GM21381 (cell line): ENCODE measurements at regions not wholly inside any gene's neighbourhood (a gene's known extent, or its start where the extent isn't known, plus 50 kb on each side); places are given as distances from the start of the nearest gene placed in this dataset.
A peak's percentile ranks its signal among the peaks of the same experiment; 100 is the strongest.
"Not testable (repeated sequence)": the region's sequence is repeated elsewhere in the genome, so short reads cannot be mapped to it uniquely, and the experiment has no call there.

ENCODE experiments used
- ATAC-seq: cut with Tn5 transposase; IDR thresholded peaks from one replicate; pipeline ENCODE4 v1.9.1; 2021; ENCODE audit warnings: mild to moderate bottlenecking, moderate library complexity; ENCODE audit not compliant: unreplicated experiment

- no peak for ATAC-seq
These were observed 50.5 kb upstream of the PRNP start for GRCh38 chr20:4635781-4636180.

- no peak for ATAC-seq
These were observed 50.9 kb upstream of the PRNP start for GRCh38 chr20:4635342-4635741.

GRCh38 chr20:4633780-4634179 is 52.5 kb upstream of the PRNP start:
- ATAC-seq = no peak

- no peak for ATAC-seq
These were observed 52.9 kb upstream of the PRNP start for GRCh38 chr20:4633379-4633778.

- ATAC-seq = no peak
These were observed 53.4 kb upstream of the PRNP start for GRCh38 chr20:4632876-4633275.

DNA sequence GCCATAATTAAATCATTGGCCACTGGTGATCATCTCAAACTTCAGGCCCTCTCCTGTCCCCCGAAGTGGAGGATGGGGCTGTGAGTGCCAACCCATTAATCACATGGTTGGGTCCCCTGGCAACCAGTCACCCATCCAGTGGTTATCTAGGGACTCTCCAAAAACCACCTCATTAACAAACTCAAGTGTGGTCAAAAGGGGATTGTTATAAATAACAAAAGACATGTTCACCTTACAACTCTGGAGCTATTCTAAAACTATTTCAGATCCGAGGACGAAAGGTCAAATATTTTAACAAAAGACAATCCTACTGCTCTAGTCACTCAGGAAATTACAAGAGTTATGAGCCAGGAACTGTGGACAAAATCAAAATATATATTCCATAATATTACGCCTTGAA is 60.0 kb upstream of the PRNP start:
- ATAC-seq = no peak

DNA sequence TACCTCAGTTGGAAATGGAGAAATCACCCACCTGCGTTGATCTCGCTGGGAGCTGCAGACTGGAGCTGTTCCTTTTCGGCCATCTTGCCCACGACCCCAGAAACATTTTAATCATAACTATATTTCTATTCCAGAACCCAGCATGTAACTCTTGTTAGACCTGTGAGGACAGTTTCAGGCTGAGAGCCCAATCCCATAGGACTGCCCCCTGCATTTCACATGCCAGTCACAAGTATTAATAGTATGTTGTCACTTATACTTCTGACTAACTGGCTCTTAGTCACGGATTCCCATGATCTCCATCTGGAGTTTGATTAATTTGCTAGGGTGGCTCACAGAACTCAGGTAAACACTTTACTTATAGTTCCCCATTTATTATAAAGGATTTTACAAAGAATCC is 60.6 kb upstream of the PRNP start:
- ATAC-seq = no peak

DNA sequence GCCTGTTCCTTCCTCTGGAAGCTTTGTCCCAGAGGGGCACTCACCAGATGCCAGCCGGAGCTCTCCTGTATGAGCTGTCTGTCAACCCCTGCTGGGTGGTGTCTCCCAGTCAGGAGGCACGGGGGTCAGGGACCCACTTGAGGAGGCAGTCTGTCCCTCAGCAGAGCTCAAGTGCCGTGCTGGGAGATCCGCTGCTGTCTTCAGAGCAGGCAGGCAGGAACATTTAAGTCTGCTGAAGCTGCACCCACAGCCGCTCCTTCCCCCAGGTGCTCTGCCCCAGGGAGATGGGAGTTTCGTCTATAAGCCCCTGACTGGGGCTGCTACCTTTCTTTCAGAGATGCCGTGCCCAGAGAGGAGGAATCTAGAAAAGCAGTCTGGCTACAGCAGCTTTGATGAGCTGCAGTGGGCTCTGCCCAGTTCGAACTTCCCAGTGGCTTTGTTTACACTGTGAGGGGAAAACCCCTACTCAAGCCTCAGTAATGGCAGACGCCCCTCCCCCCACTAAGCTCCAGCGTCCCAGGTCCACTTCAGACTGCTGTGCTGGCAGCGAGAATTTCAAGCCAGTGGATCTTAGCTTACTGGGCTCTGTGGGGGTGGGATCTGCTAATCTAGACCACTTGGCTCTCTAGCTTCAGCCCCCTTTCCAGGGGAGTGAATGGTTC is 61.5 kb upstream of the PRNP start:
- ATAC-seq = not testable (repeated sequence)

DNA sequence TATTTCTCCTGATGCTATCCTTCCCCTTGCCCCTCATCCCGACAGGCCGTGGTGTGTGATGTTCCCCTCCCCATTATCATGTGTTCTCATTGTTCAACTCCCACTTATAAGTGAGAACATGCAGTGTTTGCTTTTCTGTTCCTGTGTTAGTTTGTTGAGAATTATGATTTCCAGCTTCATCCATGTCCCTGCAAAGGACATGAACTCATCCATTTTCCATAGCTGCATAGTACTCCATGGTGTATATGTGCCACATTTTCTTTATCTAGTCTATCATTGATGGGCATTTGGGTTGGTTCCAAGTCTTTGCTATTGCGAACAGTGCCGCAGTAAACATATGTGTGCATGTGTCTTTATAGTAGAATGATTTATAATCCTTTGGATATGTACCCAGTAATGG is 67.1 kb upstream of the PRNP start:
- ATAC-seq = not testable (repeated sequence)

DNA sequence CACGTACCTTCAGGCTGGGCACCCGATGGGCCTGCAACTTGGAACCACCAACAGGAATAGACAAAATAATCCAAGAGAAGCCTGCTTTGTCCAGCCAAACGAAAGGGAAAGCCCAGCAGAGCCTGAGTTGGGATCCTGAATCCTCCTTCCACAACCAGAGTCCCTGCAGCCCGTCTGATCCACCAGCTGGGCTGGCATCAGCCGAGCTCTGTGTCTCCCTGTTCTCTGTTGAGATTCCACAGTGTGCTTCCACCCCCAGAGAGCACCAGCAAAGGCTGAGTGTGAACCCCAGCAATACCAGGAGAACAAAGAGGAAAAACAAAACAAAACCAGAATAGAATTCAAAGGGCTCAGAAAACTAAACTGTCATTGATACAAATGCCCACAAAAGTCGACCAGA is 68.8 kb upstream of the PRNP start:
- ATAC-seq = no peak

DNA sequence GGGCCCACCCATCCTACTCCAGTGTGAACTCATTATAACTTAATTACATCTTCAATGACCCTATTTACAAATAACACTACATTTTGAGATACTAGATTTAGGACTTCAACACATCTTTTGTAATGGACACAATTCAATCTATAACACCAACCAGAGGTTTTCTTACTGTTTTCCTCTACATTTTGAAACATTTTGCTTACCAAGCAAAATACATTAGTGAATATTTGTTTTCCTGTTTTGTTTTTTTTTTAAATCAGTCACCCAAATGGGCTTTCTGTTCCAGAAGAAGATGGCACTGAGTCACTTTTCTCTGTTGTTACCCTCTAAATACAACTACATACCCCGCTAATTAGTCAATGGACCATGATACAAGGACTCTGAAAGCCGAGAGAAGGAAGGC is 69.2 kb upstream of the PRNP start:
- ATAC-seq = no peak

DNA sequence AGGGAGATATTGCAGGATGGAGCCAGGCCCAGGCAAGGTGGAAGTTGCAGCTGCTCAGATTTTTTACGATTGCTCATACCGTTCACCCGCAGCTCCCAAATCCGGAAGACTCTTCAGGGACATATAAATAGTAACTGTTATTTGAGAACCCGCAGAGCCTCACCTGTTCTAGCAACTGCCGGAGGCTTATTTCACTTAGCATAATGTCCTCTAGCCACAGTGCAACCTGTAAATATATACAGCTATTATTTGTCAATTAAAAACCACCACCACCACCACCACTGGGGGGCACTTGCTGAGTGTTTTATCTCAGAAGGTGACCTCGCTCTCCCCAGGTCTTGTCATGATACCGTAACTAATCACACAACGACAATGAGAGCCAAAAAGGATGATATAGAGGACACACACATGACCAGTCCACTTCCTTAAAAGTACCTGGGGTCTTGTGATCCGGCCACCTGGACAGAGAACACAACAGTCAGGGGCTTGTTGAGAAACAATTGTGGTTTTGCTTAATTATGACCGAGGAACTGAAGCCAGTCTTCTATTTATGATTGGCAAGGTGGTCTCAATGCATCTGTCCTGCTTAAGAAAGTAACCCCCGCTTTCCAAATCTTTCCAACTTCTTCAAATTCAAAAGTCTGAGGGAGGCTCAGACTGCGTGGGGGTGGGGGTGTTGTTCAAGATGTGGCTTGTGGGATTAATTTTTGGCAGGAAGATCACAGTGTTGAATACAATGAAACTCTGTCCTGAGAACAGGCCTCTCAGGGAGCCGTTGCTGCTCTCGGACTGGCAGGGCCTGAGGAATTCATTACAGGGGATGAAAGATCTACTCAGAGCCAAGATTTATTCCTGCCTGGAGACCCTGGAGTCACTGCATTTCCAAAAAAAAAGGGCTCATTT is 72.3 kb upstream of the PRNP start:
- peak; percentile 48 for ATAC-seq

DNA sequence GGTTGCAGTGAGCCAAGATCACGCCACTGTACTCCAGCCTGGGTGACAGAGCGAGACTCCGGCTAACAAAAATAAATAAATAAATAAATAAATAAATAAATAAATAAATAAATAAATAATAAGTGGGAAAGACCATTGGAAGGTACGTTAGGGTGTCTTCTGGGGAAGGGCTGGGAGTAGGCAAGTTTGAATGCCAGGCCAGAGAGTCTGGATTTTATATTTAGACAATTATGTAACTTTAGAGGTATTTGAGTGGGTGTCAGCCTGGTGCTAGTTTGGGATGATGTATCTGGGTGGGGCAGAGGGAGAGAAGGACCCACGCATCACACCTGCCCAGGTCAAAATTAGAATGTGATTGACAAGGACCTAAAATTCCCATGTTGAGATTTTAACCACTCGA is 73.1 kb upstream of the PRNP start:
- ATAC-seq = no peak

DNA sequence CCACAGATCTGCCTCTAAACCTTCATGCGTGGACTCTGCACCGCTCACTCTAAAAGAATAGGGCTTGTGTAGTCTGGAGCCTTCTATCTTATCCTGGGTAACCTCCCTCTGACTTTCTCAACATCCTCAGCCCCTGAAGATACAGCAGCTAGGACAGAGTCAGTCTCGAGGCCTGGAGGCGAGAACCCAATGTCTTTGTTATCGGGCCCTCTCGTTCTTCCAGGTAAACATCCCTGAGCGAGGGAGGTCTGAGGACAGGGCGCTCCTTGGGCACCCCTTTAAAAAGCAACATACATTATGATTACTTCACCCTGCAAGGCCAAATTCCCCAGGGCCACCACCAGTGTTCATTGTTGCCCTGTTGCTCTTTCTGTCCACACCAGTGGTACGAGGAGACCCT is 75.4 kb upstream of the PRNP start:
- no peak for ATAC-seq

DNA sequence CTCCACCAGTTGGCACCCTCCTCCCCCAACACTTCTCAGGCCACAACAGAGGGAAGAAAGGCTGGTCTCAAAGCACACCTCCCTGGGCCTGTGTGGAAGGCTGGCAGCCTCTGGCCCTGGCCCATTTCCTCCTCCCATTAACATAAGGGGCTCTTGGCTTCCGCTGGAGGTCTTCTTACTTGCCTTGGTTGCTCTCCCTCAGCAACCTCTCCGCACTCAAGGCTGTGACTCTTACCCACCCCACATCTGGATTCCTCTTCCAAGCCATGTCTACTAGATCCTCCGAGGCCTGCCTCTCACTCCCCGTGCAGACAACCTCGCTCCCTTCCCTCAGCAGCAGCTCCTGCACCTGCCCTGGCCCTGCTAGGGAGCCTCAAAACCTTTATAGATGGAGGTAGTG is 76.7 kb upstream of the PRNP start:
- no peak for ATAC-seq

DNA sequence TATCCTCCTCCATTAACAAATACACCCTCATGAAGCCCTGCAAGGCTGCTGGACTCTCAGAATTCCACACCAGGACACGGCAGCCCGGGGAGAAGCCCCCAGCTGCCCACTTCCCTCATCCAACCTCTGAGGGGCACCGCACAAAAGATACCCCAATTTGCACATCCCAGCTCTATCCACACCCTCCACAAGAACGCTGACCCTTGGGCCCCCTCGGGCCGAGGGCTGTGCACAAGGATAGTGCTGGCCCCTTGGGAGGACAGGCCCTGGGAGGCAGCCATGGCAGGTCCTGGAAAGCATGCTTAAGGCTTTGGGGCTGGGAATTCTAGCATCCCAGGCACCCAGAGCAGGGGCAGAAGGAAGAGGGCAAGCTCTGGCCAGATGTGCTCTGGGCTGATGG is 77.4 kb upstream of the PRNP start:
- no peak for ATAC-seq

- no peak for ATAC-seq
These were observed 79.0 kb upstream of the PRNP start for GRCh38 chr20:4607287-4607713.

DNA sequence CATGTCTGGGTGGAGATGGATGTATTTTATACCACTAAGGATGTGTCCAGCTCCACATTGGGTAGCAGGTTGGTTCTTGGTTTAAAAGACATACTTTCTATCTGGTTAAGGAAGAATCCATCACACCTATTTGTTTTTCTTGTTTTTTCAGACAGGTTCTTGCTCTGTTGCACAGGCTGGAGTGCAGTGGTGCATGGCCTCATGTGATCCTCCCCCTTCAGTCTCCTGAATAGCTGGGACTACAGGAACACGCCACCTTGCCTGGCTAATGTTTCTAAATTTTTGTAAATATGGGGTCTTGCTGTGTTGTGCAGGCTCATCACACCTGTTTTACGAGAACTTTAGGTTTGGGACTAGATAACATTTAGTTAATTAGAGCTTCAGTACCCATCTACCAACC is 80.2 kb upstream of the PRNP start:
- no peak for ATAC-seq

- ATAC-seq = no peak
These were observed 81.1 kb upstream of the PRNP start for GRCh38 chr20:4605166-4605565.

DNA sequence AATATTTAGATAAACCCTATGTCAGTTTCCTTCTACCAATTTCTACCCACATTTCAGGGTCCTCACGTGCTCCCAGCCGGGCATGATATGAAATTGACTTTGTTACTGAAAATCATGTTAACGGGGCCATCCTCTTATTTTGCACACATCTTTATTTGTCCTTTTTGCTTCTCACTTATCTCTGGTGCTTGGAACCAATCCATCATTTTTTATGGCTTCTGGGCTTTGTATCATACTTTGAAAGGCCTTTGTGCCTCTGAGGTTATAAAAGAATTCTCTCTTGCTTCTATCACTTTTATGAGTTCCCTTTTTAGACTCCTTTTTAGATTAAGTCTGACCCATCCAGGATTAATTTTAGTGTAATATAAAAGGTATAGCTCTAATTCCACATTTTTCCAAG is 81.7 kb upstream of the PRNP start:
- no peak for ATAC-seq

GRCh38 chr20:4603724-4604123 is 82.5 kb upstream of the PRNP start:
- ATAC-seq = no peak

DNA sequence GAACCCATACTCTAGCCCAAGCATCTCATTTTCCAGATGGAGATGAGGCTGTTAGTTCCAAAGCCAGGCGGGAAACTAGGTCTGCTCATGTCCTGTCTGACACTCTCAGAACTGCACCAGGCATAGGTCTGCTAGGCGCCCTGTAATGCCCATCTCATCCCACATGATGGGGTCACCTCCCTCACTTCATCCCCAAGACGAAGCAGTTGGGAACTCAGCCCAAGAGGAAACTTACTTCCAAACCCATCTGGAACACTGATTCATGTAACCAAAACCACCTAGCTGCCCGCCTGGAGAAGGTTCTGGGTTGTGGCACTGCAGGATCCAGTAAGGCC is 84.0 kb upstream of the PRNP start:
- ATAC-seq = no peak
